ENCODE measurements at regions not wholly inside any gene's neighbourhood (a gene's known extent, or its start where the extent isn't known, plus 50 kb on each side); places are given as distances from the start of the nearest gene placed in this dataset.

GRCh38 chrX:82092307-82092706, 890.4 kb downstream of the SH3BGRL start:
- Histone ChIP-seq H3K27me3 (ENCODE audit: insufficient read depth, low read depth, severe bottlenecking) (peaks cover 16% of the 10 kb centered on the region), H3K36me3 (no peaks in the 10 kb centered on the region), H3K27ac (no peak overlapping the region), H3K9me3 (ENCODE audit: severe bottlenecking) (no peaks in the 10 kb centered on the region), H3K4me3 (ENCODE audit: low read depth, low read length) (no peak overlapping the region)
- DNase-seq = no peak
- TF ChIP-seq CTCF (IDR thresholded peaks at IDR 0.05; ENCODE audit: low read depth, low read length) = no peak

- no peak overlapping the region for H3K4me3 ChIP-seq (ENCODE audit: low read depth, low read length)
- H3K27ac ChIP-seq = no peak overlapping the region
Measured at GRCh38 chrX:82125103-82125502, 923.2 kb downstream of the SH3BGRL start.

GRCh38 chrX:82127228-82128123, 925.6 kb downstream of the SH3BGRL start:
- TF ChIP-seq CTCF (IDR thresholded peaks at IDR 0.05; ENCODE audit: low read depth, low read length) = no peak
- no peaks in the 10 kb centered on the region for H3K9me3 ChIP-seq (ENCODE audit: severe bottlenecking)
- H3K27me3 ChIP-seq (ENCODE audit: insufficient read depth, low read depth, severe bottlenecking) = no peaks in the 10 kb centered on the region
- no peak overlapping the region for H3K4me3 ChIP-seq (ENCODE audit: low read depth, low read length)
- no peak for DNase-seq
- no peaks in the 10 kb centered on the region for H3K36me3 ChIP-seq
- no peak overlapping the region for H3K27ac ChIP-seq

More at GRCh38 chrX:82125103-82125502, 923.2 kb downstream of the SH3BGRL start:
- DNase-seq = no peak
- H3K36me3 ChIP-seq = no peaks in the 10 kb centered on the region
- no peaks in the 10 kb centered on the region for H3K27me3 ChIP-seq (ENCODE audit: insufficient read depth, low read depth, severe bottlenecking)
- TF ChIP-seq CTCF (IDR thresholded peaks at IDR 0.05; ENCODE audit: low read depth, low read length) = no peak
- H3K9me3 ChIP-seq (ENCODE audit: severe bottlenecking) = no peaks in the 10 kb centered on the region

- no peak overlapping the region for H3K4me3 ChIP-seq (ENCODE audit: low read depth, low read length)
- no peaks in the 10 kb centered on the region for H3K27me3 ChIP-seq (ENCODE audit: insufficient read depth, low read depth, severe bottlenecking)
- no peak overlapping the region for H3K27ac ChIP-seq
- no peak for TF ChIP-seq CTCF (IDR thresholded peaks at IDR 0.05; ENCODE audit: low read depth, low read length)
- H3K36me3 ChIP-seq = no peaks in the 10 kb centered on the region
- DNase-seq = no peak
- peaks cover 4% of the 10 kb centered on the region for H3K9me3 ChIP-seq (ENCODE audit: severe bottlenecking)
Measured at GRCh38 chrX:82134378-82134777, 932.5 kb downstream of the SH3BGRL start.

GRCh38 chrX:82141942-82142341, 940.0 kb downstream of the SH3BGRL start:
- DNase-seq = no peak
- Histone ChIP-seq H3K36me3 (no peaks in the 10 kb centered on the region), H3K4me3 (ENCODE audit: low read depth, low read length) (no peak overlapping the region), H3K27ac (no peak overlapping the region), H3K9me3 (ENCODE audit: severe bottlenecking) (no peaks in the 10 kb centered on the region), H3K27me3 (ENCODE audit: insufficient read depth, low read depth, severe bottlenecking) (peaks cover 11% of the 10 kb centered on the region)
- no peak for TF ChIP-seq CTCF (IDR thresholded peaks at IDR 0.05; ENCODE audit: low read depth, low read length)

All from WERI-Rb-1 (cell line).